Astrocyte (in vitro differentiated cells and primary cell): ENCODE measurements at regions not wholly inside any gene's neighbourhood (a gene's known extent, or its start where the extent isn't known, plus 50 kb on each side); places are given as distances from the start of the nearest gene placed in this dataset.

Source experiments
- EZH2 ChIP-seq: IDR thresholded peaks from 2 replicates; pipeline ENCODE4 v1.6.1; 2012; ENCODE audit warnings: mild to moderate bottlenecking, low read length, inconsistent platforms; ENCODE audit not compliant: insufficient read depth
- TF ChIP-seq, protein P1 (sequence below): IDR thresholded peaks from 2 replicates; pipeline ENCODE4 v1.5.1; 2011; ENCODE audit warnings: low read depth, mild to moderate bottlenecking, inconsistent platforms, low read length, moderate library complexity; ENCODE audit not compliant: insufficient read depth

DNA sequence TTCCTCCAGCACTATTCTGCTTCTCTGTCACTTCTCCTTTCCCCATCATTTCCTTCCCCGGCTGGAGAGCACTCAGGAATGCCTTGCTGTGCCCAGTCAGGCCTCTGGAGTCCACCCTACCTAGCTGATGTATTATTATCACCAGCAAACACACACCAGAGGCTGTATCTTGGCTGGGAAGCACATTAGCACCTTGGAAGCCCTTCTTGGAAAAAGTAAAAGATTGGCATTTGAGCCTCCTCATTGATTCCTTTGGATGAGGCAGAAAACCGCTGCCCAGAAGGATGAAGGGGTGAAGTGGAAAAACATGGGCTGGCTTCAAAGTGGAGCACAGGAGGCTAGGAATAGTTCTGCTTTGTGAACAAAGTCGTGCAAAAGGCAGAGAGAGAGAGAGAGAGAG lies 244.3 kb downstream of the RPLP1 start:
- TF ChIP-seq, protein P1, sequence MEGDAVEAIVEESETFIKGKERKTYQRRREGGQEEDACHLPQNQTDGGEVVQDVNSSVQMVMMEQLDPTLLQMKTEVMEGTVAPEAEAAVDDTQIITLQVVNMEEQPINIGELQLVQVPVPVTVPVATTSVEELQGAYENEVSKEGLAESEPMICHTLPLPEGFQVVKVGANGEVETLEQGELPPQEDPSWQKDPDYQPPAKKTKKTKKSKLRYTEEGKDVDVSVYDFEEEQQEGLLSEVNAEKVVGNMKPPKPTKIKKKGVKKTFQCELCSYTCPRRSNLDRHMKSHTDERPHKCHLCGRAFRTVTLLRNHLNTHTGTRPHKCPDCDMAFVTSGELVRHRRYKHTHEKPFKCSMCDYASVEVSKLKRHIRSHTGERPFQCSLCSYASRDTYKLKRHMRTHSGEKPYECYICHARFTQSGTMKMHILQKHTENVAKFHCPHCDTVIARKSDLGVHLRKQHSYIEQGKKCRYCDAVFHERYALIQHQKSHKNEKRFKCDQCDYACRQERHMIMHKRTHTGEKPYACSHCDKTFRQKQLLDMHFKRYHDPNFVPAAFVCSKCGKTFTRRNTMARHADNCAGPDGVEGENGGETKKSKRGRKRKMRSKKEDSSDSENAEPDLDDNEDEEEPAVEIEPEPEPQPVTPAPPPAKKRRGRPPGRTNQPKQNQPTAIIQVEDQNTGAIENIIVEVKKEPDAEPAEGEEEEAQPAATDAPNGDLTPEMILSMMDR = no peak
- no peak for TF ChIP-seq EZH2
